Breast epithelium (tissue), 3 donors: ENCODE measurements at regions not wholly inside any gene's neighbourhood (a gene's known extent, or its start where the extent isn't known, plus 50 kb on each side); places are given as distances from the start of the nearest gene placed in this dataset.

Experiments used
- CTCF ChIP-seq, 3 donors: fragments of 450-650 bp; IDR thresholded peaks; one replicate each; pipeline ENCODE4 v1.5.1; 2016 to 2017; ENCODE audit warnings: antibody characterized with exemption in 3 of 3, mild to moderate bottlenecking in 3 of 3, moderate library complexity in 3 of 3
- POLR2A ChIP-seq: fragments of 450-650 bp; IDR thresholded peaks from one replicate; pipeline ENCODE4 v1.6.1; 2016; ENCODE audit warnings: antibody characterized with exemption, mild to moderate bottlenecking, moderate library complexity
- POLR2AphosphoS5 ChIP-seq, 3 donors: sonication (generic); formaldehyde crosslinking; IDR thresholded peaks; one replicate each; pipeline ENCODE4 v1.6.1; 2017; ENCODE audit warnings: antibody characterized with exemption in 3 of 3

DNA sequence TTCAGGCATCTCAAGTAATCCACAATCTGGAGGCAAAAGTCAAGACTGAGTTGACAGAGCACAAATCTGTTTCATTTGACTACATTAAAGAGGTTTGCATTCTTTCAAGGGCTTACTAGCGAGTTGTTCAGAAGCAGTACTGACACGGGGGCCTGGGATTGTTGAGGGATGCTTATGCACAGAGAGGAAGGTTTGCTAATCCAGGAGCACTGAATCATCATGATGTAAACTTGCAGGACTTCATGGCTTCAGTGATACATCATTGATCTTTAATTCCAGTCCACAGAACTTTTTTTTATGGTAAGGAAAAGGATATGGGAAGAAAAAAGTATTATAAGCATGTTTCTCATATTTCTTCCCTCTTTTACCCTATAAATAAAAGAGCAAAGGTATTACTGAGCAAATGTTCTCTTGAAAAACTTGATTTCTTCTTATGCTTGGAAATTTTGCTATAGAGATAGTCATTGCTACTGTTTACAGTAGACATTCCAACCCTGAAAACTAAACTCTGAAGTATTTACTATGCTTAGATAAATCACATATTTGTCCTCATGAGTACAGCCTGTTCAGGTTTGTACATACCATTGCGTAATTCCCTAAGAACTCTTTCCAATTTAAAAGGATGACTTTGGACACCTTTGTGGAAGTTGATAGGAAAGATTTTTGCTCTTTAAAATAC, 65.8 kb upstream of the KPNA3 start:
- TF ChIP-seq POLR2A (no peak), CTCF (IDR thresholded peaks at IDR 0.05) (no peak), POLR2AphosphoS5 (IDR thresholded peaks at IDR 0.05) (no peak)
